Caco-2 (cell line): ENCODE measurements at regions not wholly inside any gene's neighbourhood (a gene's known extent, or its start where the extent isn't known, plus 50 kb on each side); places are given as distances from the start of the nearest gene placed in this dataset.
A peak's percentile ranks its signal among the peaks of the same experiment; 100 is the strongest.

Experiments used
- BruUV-seq: library from RNA; stranded (reverse); fragments of 400-500 nt; replicated peaks from 2 replicates; lab custom pipeline; 2021; lab: Mats Ljungman, UMichigan
- CTCF ChIA-PET: fragments of 300-600 bp; sonication (Branson Sonifier 250); formaldehyde crosslinking; loops from one replicate; lab custom pipeline; 2022; ENCODE audit warnings: antibody characterized with exemption; lab: Charles Lee
- POLR2A ChIA-PET: fragments of 300-600 bp; sonication (Branson Sonifier 250); formaldehyde crosslinking; loops from one replicate; lab custom pipeline; 2022; ENCODE audit warnings: antibody characterized with exemption; lab: Charles Lee
- DNase-seq, 2 experiments: peaks; one replicate each; pipeline versions ENCODE4 v3.0.0 to v3.0.0-alpha.2; 2020 to 2022
- H3K27me3 ChIP-seq: replicated peaks from 2 replicates; pipeline ENCODE4 v1.6.0; 2011; ENCODE audit warnings: low read length; ENCODE audit not compliant: control insufficient read depth, insufficient read depth
- H3K36me3 ChIP-seq: 2 replicates; pipeline ENCODE4 v1.5.1; 2011; ENCODE audit warnings: low read length; ENCODE audit not compliant: control insufficient read depth, insufficient read depth
- H3K4me1 ChIP-seq: fragments of 250-450 bp; sonication (Bioruptor Pico); 2 replicates; pipeline ENCODE4 v1.5.1; 2020; ENCODE audit warnings: mild to moderate bottlenecking
- H3K4me3 ChIP-seq: 2 replicates; pipeline ENCODE4 v1.5.1; 2011; ENCODE audit warnings: low read depth, mild to moderate bottlenecking, control low read depth, low read length
- H3K9me3 ChIP-seq: fragments of 250-450 bp; sonication (Bioruptor Pico); 2 replicates; pipeline ENCODE4 v1.5.1; 2020; ENCODE audit warnings: mild to moderate bottlenecking, moderate library complexity
- H3K27ac Mint-ChIP-seq: one replicate; pipeline ENCODE4 v1.8.0; 2022; ENCODE audit warnings: mixed read lengths; ENCODE audit not compliant: unreplicated experiment
- H3K27me3 Mint-ChIP-seq: one replicate; pipeline ENCODE4 v1.8.0; 2022; ENCODE audit warnings: mixed read lengths; ENCODE audit not compliant: insufficient read depth, unreplicated experiment
- H3K36me3 Mint-ChIP-seq: one replicate; pipeline ENCODE4 v1.8.0; 2022; ENCODE audit warnings: mild to moderate bottlenecking, mixed read lengths; ENCODE audit not compliant: insufficient read depth, unreplicated experiment
- H3K4me1 Mint-ChIP-seq: one replicate; pipeline ENCODE4 v1.8.0; 2022; ENCODE audit warnings: low read depth, mixed read lengths; ENCODE audit not compliant: unreplicated experiment
- H3K4me3 Mint-ChIP-seq: one replicate; pipeline ENCODE4 v1.8.0; 2022; ENCODE audit warnings: mild to moderate bottlenecking, moderate library complexity, mixed read lengths; ENCODE audit not compliant: unreplicated experiment
- H3K9me3 Mint-ChIP-seq: one replicate; pipeline ENCODE4 v1.8.0; 2022; ENCODE audit warnings: mixed read lengths; ENCODE audit not compliant: unreplicated experiment
- intact Hi-C: fragments of 100-400 bp; cut with micrococcal nuclease; formaldehyde crosslinking; loops from one replicate; pipeline ENCODE4 v1.10.0; 2022; ENCODE audit not compliant: unreplicated experiment
- TF ChIP-seq, protein P1 (sequence below), 2 experiments: fragments of 200-600 bp in 1 of 2; IDR thresholded peaks; 1 replicate in 1 of 2; 2 replicates in 1 of 2; pipeline versions ENCODE4 v1.5.1 to v1.8.0; 2011 to 2022; ENCODE audit warnings: antibody characterized with exemption in 1 of 2, control low read depth in 1 of 2, inconsistent platforms in 1 of 2, low read depth in 1 of 2, low read length in 1 of 2, mild to moderate bottlenecking in 1 of 2, moderate library complexity in 1 of 2; ENCODE audit not compliant: insufficient read depth in 1 of 2, severe bottlenecking in 1 of 2, unreplicated experiment in 1 of 2

GRCh38 chr2:16899958-16900357, 234.3 kb upstream of the CYRIA start:
- BruUV-seq, result no TSS peak
- POLR2A ChIA-PET, result no interaction called here
- no peak for DNase-seq
- Histone ChIP-seq H3K4me3 (no peak overlapping the region), H3K9me3 (no peaks in the 10 kb centered on the region), H3K4me1 (no peaks in the 10 kb centered on the region), H3K36me3 (no peaks in the 10 kb centered on the region), H3K27me3 (no peaks in the 10 kb centered on the region)
- Mint-ChIP-seq H3K36me3 (no peaks in the 10 kb centered on the region), H3K4me1 (peaks cover 6% of the 10 kb centered on the region), H3K27ac (no peak overlapping the region), H3K4me3 (no peak overlapping the region), H3K9me3 (no peaks in the 10 kb centered on the region), H3K27me3 (no peaks in the 10 kb centered on the region)
- CTCF ChIA-PET, result no interaction called here
- intact Hi-C loops, result loop anchor here (1.0 to 10.0 kb wide), 2 partner anchors 127 to 285 kb away; no protein-coding TSS in a partner anchor
- TF ChIP-seq, protein P1, sequence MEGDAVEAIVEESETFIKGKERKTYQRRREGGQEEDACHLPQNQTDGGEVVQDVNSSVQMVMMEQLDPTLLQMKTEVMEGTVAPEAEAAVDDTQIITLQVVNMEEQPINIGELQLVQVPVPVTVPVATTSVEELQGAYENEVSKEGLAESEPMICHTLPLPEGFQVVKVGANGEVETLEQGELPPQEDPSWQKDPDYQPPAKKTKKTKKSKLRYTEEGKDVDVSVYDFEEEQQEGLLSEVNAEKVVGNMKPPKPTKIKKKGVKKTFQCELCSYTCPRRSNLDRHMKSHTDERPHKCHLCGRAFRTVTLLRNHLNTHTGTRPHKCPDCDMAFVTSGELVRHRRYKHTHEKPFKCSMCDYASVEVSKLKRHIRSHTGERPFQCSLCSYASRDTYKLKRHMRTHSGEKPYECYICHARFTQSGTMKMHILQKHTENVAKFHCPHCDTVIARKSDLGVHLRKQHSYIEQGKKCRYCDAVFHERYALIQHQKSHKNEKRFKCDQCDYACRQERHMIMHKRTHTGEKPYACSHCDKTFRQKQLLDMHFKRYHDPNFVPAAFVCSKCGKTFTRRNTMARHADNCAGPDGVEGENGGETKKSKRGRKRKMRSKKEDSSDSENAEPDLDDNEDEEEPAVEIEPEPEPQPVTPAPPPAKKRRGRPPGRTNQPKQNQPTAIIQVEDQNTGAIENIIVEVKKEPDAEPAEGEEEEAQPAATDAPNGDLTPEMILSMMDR (IDR thresholded peaks at IDR 0.05; ENCODE audit: insufficient read depth in 1 of 2, low read depth in 1 of 2, low read length in 1 of 2, severe bottlenecking in 1 of 2, unreplicated experiment in 1 of 2), result no peak

DNA sequence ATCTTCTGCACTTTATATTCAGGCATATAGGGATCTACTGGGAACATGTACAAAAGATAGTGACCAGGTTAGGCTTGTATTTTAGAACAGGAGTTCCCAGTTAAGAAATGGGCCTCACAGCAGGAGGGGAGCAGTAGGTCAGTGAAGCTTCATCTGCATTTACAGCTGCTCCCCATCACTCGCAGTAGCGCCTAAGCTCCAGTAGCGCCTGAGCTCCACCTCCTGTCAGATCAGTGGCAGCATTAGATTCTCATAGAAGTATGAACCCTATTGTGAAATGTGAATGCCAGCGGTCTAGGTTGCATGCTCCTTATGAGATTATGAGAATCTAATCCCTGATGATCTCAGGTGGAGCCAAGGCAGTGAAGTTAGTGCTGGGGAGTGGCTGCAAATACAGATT, 224.4 kb upstream of the CYRIA start:
- intact Hi-C loops, result loop anchor here (1.0 kb wide), 1 partner anchor 117 kb away; no protein-coding TSS in a partner anchor
- Histone ChIP-seq H3K27me3 (no peaks in the 10 kb centered on the region), H3K36me3 (no peaks in the 10 kb centered on the region), H3K4me1 (no peaks in the 10 kb centered on the region), H3K9me3 (no peaks in the 10 kb centered on the region), H3K4me3 (no peak overlapping the region)
- H3K4me1 Mint-ChIP-seq, result no peaks in the 10 kb centered on the region
- H3K9me3 Mint-ChIP-seq, result no peaks in the 10 kb centered on the region
- no peak overlapping the region for H3K27ac Mint-ChIP-seq
- peak; percentile 35 to 43 for DNase-seq
- H3K27me3 Mint-ChIP-seq, result peaks cover 7% of the 10 kb centered on the region
- POLR2A ChIA-PET, result no interaction called here
- CTCF ChIA-PET, result interaction anchor here (1.9 kb wide), 2 partner anchors 115 to 117 kb away, joined by 5 read pairs; no protein-coding TSS in a partner anchor
- H3K36me3 Mint-ChIP-seq, result no peaks in the 10 kb centered on the region
- TF ChIP-seq, protein P1 (IDR thresholded peaks at IDR 0.05; ENCODE audit: insufficient read depth in 1 of 2, low read depth in 1 of 2, low read length in 1 of 2, severe bottlenecking in 1 of 2, unreplicated experiment in 1 of 2), result peak in 1 of 2 experiments; percentile 43
- no peak overlapping the region for H3K4me3 Mint-ChIP-seq
- no TSS peak for BruUV-seq

DNA sequence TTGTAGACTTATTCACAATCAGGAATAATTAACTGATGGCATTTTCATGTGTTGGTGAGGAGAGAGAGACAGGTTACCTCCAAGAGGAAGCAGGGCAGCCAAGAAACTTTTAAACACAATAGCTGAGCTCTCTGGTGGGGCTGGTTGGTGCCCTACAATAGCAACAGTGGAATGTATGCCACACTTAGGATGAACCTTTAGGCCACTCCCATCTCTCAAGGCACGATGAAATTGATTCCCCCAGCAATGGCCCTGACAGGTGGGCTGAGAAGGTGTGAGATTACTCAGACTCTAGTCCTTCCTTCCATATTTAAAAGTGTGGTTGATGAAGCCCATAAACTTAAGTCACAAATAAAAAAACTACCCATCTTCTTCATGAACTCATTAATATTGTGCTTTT, 219.4 kb upstream of the CYRIA start:
- BruUV-seq, result no TSS peak
- H3K27me3 ChIP-seq, result no peaks in the 10 kb centered on the region
- Mint-ChIP-seq H3K36me3 (no peaks in the 10 kb centered on the region), H3K9me3 (no peaks in the 10 kb centered on the region), H3K4me1 (no peaks in the 10 kb centered on the region), H3K4me3 (no peak overlapping the region), H3K27me3 (peaks cover 13% of the 10 kb centered on the region), H3K27ac (no peak overlapping the region)
- H3K36me3 ChIP-seq, result no peaks in the 10 kb centered on the region
- DNase-seq, result no peak
- H3K9me3 ChIP-seq, result no peaks in the 10 kb centered on the region
- ChIA-PET POLR2A (no interaction called here), CTCF (no interaction called here)
- no peak overlapping the region for H3K4me3 ChIP-seq
- H3K4me1 ChIP-seq, result no peaks in the 10 kb centered on the region
- intact Hi-C loops, result no loop called here
- TF ChIP-seq, protein P1 (IDR thresholded peaks at IDR 0.05; ENCODE audit: insufficient read depth in 1 of 2, low read depth in 1 of 2, low read length in 1 of 2, severe bottlenecking in 1 of 2, unreplicated experiment in 1 of 2), result no peak
